Suprapubic skin (tissue), 3 donors: ENCODE measurements at regions not wholly inside any gene's neighbourhood (a gene's known extent, or its start where the extent isn't known, plus 50 kb on each side); places are given as distances from the start of the nearest gene placed in this dataset.

Experiments used
- POLR2AphosphoS5 ChIP-seq, 3 donors: sonication (generic); formaldehyde crosslinking; IDR thresholded peaks; one replicate each; pipeline ENCODE4 v1.6.1; 2017; ENCODE audit warnings: antibody characterized with exemption in 3 of 3
- TF ChIP-seq, protein P1 (sequence below), 2 donors: fragments of 200-600 bp in 1 of 2; fragments of 450-650 bp in 1 of 2; sonication (generic) in 1 of 2; IDR thresholded peaks; one replicate each; pipeline ENCODE4 v1.5.1; 2016 to 2019; ENCODE audit warnings: antibody characterized with exemption in 2 of 2, mild to moderate bottlenecking in 1 of 2, moderate library complexity in 1 of 2

- TF ChIP-seq, protein P1, sequence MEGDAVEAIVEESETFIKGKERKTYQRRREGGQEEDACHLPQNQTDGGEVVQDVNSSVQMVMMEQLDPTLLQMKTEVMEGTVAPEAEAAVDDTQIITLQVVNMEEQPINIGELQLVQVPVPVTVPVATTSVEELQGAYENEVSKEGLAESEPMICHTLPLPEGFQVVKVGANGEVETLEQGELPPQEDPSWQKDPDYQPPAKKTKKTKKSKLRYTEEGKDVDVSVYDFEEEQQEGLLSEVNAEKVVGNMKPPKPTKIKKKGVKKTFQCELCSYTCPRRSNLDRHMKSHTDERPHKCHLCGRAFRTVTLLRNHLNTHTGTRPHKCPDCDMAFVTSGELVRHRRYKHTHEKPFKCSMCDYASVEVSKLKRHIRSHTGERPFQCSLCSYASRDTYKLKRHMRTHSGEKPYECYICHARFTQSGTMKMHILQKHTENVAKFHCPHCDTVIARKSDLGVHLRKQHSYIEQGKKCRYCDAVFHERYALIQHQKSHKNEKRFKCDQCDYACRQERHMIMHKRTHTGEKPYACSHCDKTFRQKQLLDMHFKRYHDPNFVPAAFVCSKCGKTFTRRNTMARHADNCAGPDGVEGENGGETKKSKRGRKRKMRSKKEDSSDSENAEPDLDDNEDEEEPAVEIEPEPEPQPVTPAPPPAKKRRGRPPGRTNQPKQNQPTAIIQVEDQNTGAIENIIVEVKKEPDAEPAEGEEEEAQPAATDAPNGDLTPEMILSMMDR (IDR thresholded peaks at IDR 0.05), result no peak
- TF ChIP-seq POLR2AphosphoS5 (IDR thresholded peaks at IDR 0.05), result no peak
Observed at GRCh38 chr9:17878810-17879370, 300.0 kb downstream of the SH3GL2 start.
